ENCODE measurements at regions not wholly inside any gene's neighbourhood (a gene's known extent, or its start where the extent isn't known, plus 50 kb on each side); places are given as distances from the start of the nearest gene placed in this dataset.

GRCh38 chr15:31788104-31788503 is 242.2 kb upstream of the CHRNA7 start:
- Histone ChIP-seq H3K79me2 (ENCODE audit: insufficient read depth, low read length) (no peaks in the 10 kb centered on the region), H3K9ac (ENCODE audit: insufficient read depth, low read depth, low read length) (no peak overlapping the region), H2AFZ (ENCODE audit: low read length) (no peak overlapping the region), H3K36me3 (replicated peaks in 1 of 2; ENCODE audit: control insufficient read depth in 1 of 2, insufficient read depth in 2 of 2, low read length in 2 of 2) (no peaks in the 10 kb centered on the region), H3K9me3 (ENCODE audit: low read length) (no peaks in the 10 kb centered on the region), H3K27ac (ENCODE audit: extremely low read length, insufficient read depth, low read length) (no peak overlapping the region), H3K4me1 (ENCODE audit: insufficient read depth, low read length) (no peaks in the 10 kb centered on the region), H3K4me2 (ENCODE audit: low read depth, low read length) (no peak overlapping the region), H3K4me3 (replicated peaks in 1 of 3; ENCODE audit: insufficient read depth in 1 of 3, low read depth in 2 of 3, low read length in 3 of 3) (no peak overlapping the region), H4K20me1 (ENCODE audit: insufficient read depth, low read length) (no peaks in the 10 kb centered on the region), H3K27me3 (ENCODE audit: control insufficient read depth in 1 of 2, insufficient read depth in 2 of 2, low read length in 2 of 2) (peaks cover 0 to 1% of the 10 kb centered on the region in 2 experiments; a peak in 1 of 5 replicates)
- CTCF ChIA-PET (ENCODE audit: low intra/inter-chr PET ratio, low total read pairs): no interaction called here
- 2% methylated on average over 3 of the region's 3 CpGs for WGBS (ENCODE audit: low lambda C conversion rate)
- no TSS peak for BruUV-seq (replicated peaks)
- POLR2A ChIA-PET: no interaction called here
- DNase-seq (ENCODE audit: low spot score) (no peak), FAIRE-seq (no peak), ATAC-seq (no peak)
- in situ Hi-C loops (cut with HindIII; ENCODE audit: extremely low pct_ligation_motif_present, low pct_unique_long_range_greater_than_20kb): no loop called here
- intact Hi-C loops (cut with micrococcal nuclease; ENCODE audit: unreplicated experiment): no loop called here
- TF ChIP-seq ZFP37 (CRISPR knock-in tag; IDR thresholded peaks at IDR 0.05; ENCODE audit: borderline replicate concordance) (no peak), ZNF724P (CRISPR knock-in tag; IDR thresholded peaks at IDR 0.05; ENCODE audit: borderline replicate concordance) (no peak), CSRNP2 (CRISPR knock-in tag; conservative IDR thresholded peaks at IDR 0.05; ENCODE audit: low read depth) (no peak)

- FAIRE-seq (no peak), ATAC-seq (no peak), DNase-seq (ENCODE audit: low spot score) (no peak)
- WGBS (ENCODE audit: low lambda C conversion rate): 17% methylated on average over 2 of the region's 9 CpGs
- in situ Hi-C loops (cut with HindIII; ENCODE audit: extremely low pct_ligation_motif_present, low pct_unique_long_range_greater_than_20kb) (no loop called here), intact Hi-C loops (cut with micrococcal nuclease; ENCODE audit: unreplicated experiment) (no loop called here)
- H3K4me2 ChIP-seq (ENCODE audit: low read depth, low read length): no peak overlapping the region
- H3K79me2 ChIP-seq (ENCODE audit: insufficient read depth, low read length): no peaks in the 10 kb centered on the region
- ChIA-PET CTCF (ENCODE audit: low intra/inter-chr PET ratio, low total read pairs) (no interaction called here), POLR2A (no interaction called here)
- H3K9ac ChIP-seq (ENCODE audit: insufficient read depth, low read depth, low read length): no peak overlapping the region
- BruUV-seq (replicated peaks): no TSS peak
- no peaks in the 10 kb centered on the region for H3K4me1 ChIP-seq (ENCODE audit: insufficient read depth, low read length)
- no peak overlapping the region for H3K27ac ChIP-seq (ENCODE audit: extremely low read length, insufficient read depth, low read length)
- H3K4me3 ChIP-seq (replicated peaks in 1 of 3; ENCODE audit: insufficient read depth in 1 of 3, low read depth in 2 of 3, low read length in 3 of 3): no peak overlapping the region
- H4K20me1 ChIP-seq (ENCODE audit: insufficient read depth, low read length): no peaks in the 10 kb centered on the region
- no peaks in the 10 kb centered on the region for H3K9me3 ChIP-seq (ENCODE audit: low read length)
- no peaks in the 10 kb centered on the region; a peak in 1 of 5 replicates for H3K27me3 ChIP-seq (ENCODE audit: control insufficient read depth in 1 of 2, insufficient read depth in 2 of 2, low read length in 2 of 2)
- H3K36me3 ChIP-seq (replicated peaks in 1 of 2; ENCODE audit: control insufficient read depth in 1 of 2, insufficient read depth in 2 of 2, low read length in 2 of 2): no peaks in the 10 kb centered on the region
- no peak overlapping the region for H2AFZ ChIP-seq (ENCODE audit: low read length)
- TF ChIP-seq ELF1 (CRISPR knock-in tag; IDR thresholded peaks at IDR 0.05) (no peak), ETV6 (CRISPR knock-in tag; conservative IDR thresholded peaks at IDR 0.05) (no peak), ZNF530 (CRISPR knock-in tag; IDR thresholded peaks at IDR 0.05; ENCODE audit: low read depth) (no peak), RARA (CRISPR knock-in tag; IDR thresholded peaks at IDR 0.05) (no peak), NONO (IDR thresholded peaks at IDR 0.05) (no peak), NONO (CRISPR knock-in tag; conservative IDR thresholded peaks at IDR 0.05) (no peak), POLR2G (IDR thresholded peaks at IDR 0.05; ENCODE audit: low read depth, low read length) (no peak), CTCF (CRISPR knock-in tag; IDR thresholded peaks at IDR 0.05) (no peak), DNMT1 (CRISPR knock-in tag; IDR thresholded peaks at IDR 0.05) (no peak), ZNF138 (CRISPR knock-in tag; IDR thresholded peaks at IDR 0.05; ENCODE audit: low read depth) (no peak), ZNF703 (CRISPR knock-in tag; IDR thresholded peaks at IDR 0.05; ENCODE audit: borderline replicate concordance) (no peak)
- TF ChIP-seq, protein P1, sequence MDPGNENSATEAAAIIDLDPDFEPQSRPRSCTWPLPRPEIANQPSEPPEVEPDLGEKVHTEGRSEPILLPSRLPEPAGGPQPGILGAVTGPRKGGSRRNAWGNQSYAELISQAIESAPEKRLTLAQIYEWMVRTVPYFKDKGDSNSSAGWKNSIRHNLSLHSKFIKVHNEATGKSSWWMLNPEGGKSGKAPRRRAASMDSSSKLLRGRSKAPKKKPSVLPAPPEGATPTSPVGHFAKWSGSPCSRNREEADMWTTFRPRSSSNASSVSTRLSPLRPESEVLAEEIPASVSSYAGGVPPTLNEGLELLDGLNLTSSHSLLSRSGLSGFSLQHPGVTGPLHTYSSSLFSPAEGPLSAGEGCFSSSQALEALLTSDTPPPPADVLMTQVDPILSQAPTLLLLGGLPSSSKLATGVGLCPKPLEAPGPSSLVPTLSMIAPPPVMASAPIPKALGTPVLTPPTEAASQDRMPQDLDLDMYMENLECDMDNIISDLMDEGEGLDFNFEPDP (CRISPR knock-in tag; conservative IDR thresholded peaks at IDR 0.05): no peak
Observed at GRCh38 chr15:31792611-31793199, 237.6 kb upstream of the CHRNA7 start.

Measured in HepG2 (cell line).